ENCODE measurements at regions not wholly inside any gene's neighbourhood (a gene's known extent, or its start where the extent isn't known, plus 50 kb on each side); places are given as distances from the start of the nearest gene placed in this dataset.

- peaks cover 4% of the 10 kb centered on the region; the same call in 1 of the 2 replicates for H3K4me1 ChIP-seq (ENCODE audit: control insufficient read depth, insufficient read depth, low read length)
- H3K27me3 ChIP-seq (ENCODE audit: control insufficient read depth, insufficient read depth, low read length), result no peaks in the 10 kb centered on the region
- no peak overlapping the region for H3K9ac ChIP-seq (ENCODE audit: low read length)
- H3K36me3 ChIP-seq (ENCODE audit: control insufficient read depth, insufficient read depth, low read length), result no peaks in the 10 kb centered on the region
- no peak overlapping the region for H3K27ac ChIP-seq (ENCODE audit: low read depth, low read length)
- no peaks in the 10 kb centered on the region for H3K9me3 ChIP-seq (ENCODE audit: control insufficient read depth, insufficient read depth, low read depth, low read length)
- no peak overlapping the region for H3K4me3 ChIP-seq (ENCODE audit: low read depth, low read length)
Observed at GRCh38 chr14:51527073-51527472, 124.6 kb upstream of the FRMD6 start.

DNA sequence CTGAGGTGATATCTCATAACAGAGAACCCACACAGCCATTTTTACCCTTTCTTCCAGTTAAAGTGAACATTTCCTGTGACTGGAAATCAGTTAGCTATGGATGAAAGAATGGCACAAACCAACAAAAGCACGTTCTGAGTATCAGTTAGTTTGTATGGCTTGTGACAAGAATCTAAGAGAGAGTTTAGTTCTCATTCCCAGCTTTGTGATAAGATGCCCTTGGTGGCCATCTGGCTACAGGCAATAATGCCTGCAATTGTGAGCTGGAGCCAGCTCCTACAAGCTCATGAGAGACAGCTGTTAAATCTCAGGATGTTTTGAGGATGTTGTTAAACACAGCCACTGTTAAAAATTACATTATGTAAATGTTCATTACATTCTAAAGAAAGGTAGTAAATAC lies 122.0 kb upstream of the FRMD6 start:
- H3K27ac ChIP-seq (ENCODE audit: low read depth, low read length), result no peak overlapping the region
- no peaks in the 10 kb centered on the region for H3K4me1 ChIP-seq (ENCODE audit: control insufficient read depth, insufficient read depth, low read length)
- no peak overlapping the region for H3K4me3 ChIP-seq (ENCODE audit: low read depth, low read length)
- H3K9ac ChIP-seq (ENCODE audit: low read length), result no peak overlapping the region
- H3K27me3 ChIP-seq (ENCODE audit: control insufficient read depth, insufficient read depth, low read length), result no peaks in the 10 kb centered on the region
- no peaks in the 10 kb centered on the region for H3K36me3 ChIP-seq (ENCODE audit: control insufficient read depth, insufficient read depth, low read length)
- H3K9me3 ChIP-seq (ENCODE audit: control insufficient read depth, insufficient read depth, low read depth, low read length), result no peaks in the 10 kb centered on the region

DNA sequence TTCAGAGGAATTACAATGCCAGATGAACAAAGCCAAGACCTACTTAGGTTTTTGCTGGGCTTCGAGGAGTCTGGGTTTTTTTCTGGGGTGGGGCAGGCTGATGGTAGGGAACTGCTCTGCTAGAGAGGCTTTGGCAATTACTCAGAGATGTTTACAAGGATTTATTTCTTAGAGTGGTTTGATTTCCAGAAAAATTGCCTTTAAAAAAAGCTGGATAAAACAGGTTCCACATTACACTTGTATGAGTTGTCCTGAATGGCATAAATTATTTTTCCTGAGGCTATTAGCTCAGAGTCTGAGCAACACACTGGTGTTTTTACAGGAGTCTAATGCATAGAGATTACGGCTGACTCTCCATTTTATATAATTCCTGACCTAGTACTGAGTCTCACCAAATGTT lies 118.5 kb upstream of the FRMD6 start:
- Histone ChIP-seq H3K9me3 (ENCODE audit: control insufficient read depth, insufficient read depth, low read depth, low read length) (peaks cover 6% of the 10 kb centered on the region; the same call in 1 of the 2 replicates), H3K4me3 (ENCODE audit: low read depth, low read length) (no peak overlapping the region), H3K9ac (ENCODE audit: low read length) (no peak overlapping the region), H3K36me3 (ENCODE audit: control insufficient read depth, insufficient read depth, low read length) (no peaks in the 10 kb centered on the region), H3K4me1 (ENCODE audit: control insufficient read depth, insufficient read depth, low read length) (no peaks in the 10 kb centered on the region), H3K27ac (ENCODE audit: low read depth, low read length) (no peak overlapping the region), H3K27me3 (ENCODE audit: control insufficient read depth, insufficient read depth, low read length) (no peaks in the 10 kb centered on the region)

GRCh38 chr14:51533872-51534553 lies 117.7 kb upstream of the FRMD6 start:
- Histone ChIP-seq H3K36me3 (ENCODE audit: control insufficient read depth, insufficient read depth, low read length) (no peaks in the 10 kb centered on the region), H3K9ac (ENCODE audit: low read length) (no peak overlapping the region), H3K27ac (ENCODE audit: low read depth, low read length) (no peak overlapping the region), H3K4me1 (ENCODE audit: control insufficient read depth, insufficient read depth, low read length) (no peaks in the 10 kb centered on the region), H3K4me3 (ENCODE audit: low read depth, low read length) (no peak overlapping the region), H3K27me3 (ENCODE audit: control insufficient read depth, insufficient read depth, low read length) (no peaks in the 10 kb centered on the region), H3K9me3 (ENCODE audit: control insufficient read depth, insufficient read depth, low read depth, low read length) (peaks cover 6% of the 10 kb centered on the region; the same call in 1 of the 2 replicates)

- peaks cover 4% of the 10 kb centered on the region for H3K4me1 ChIP-seq (ENCODE audit: control insufficient read depth, insufficient read depth, low read length)
- no peak overlapping the region for H3K4me3 ChIP-seq (ENCODE audit: low read depth, low read length)
- H3K9me3 ChIP-seq (ENCODE audit: control insufficient read depth, insufficient read depth, low read depth, low read length), result peaks cover 6% of the 10 kb centered on the region; the same call in 1 of the 2 replicates
- no peaks in the 10 kb centered on the region for H3K27me3 ChIP-seq (ENCODE audit: control insufficient read depth, insufficient read depth, low read length)
- H3K27ac ChIP-seq (ENCODE audit: low read depth, low read length), result no peak overlapping the region
- H3K36me3 ChIP-seq (ENCODE audit: control insufficient read depth, insufficient read depth, low read length), result no peaks in the 10 kb centered on the region
- no peak overlapping the region for H3K9ac ChIP-seq (ENCODE audit: low read length)
Observed at GRCh38 chr14:51534610-51535011, 117.1 kb upstream of the FRMD6 start.

DNA sequence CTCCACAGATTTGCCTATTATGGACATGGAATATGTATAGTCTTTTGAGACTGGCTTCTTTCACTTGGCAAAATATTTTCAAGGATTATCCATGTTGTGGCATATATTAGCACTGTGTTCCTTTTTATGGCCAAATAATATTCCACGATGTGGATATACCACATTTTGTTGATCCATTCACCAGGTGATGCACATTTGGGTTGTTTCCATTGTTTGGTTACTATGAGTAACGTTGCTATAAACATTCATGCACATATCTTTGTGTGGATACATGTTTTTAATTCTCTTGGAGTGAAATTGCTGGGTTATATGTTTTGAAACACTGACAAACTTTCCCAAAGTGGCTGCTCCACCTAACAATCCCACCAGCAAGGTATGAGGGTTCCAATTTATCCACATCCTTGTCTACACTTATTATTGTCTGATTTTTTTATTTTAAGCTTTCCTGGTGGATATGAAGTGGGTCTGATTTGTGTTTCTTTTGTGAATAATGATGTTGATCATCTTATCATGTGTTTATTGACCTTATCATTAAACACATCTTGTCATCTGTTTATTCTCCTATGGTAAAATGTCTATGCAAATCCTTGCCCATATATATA lies 116.2 kb upstream of the FRMD6 start:
- H3K27ac ChIP-seq (ENCODE audit: low read depth, low read length), result no peak overlapping the region
- peaks cover 6% of the 10 kb centered on the region; the same call in 1 of the 2 replicates for H3K9me3 ChIP-seq (ENCODE audit: control insufficient read depth, insufficient read depth, low read depth, low read length)
- peaks cover 10% of the 10 kb centered on the region for H3K4me1 ChIP-seq (ENCODE audit: control insufficient read depth, insufficient read depth, low read length)
- H3K27me3 ChIP-seq (ENCODE audit: control insufficient read depth, insufficient read depth, low read length), result no peaks in the 10 kb centered on the region
- H3K4me3 ChIP-seq (ENCODE audit: low read depth, low read length), result no peak overlapping the region
- no peak overlapping the region for H3K9ac ChIP-seq (ENCODE audit: low read length)
- no peaks in the 10 kb centered on the region for H3K36me3 ChIP-seq (ENCODE audit: control insufficient read depth, insufficient read depth, low read length)

DNA sequence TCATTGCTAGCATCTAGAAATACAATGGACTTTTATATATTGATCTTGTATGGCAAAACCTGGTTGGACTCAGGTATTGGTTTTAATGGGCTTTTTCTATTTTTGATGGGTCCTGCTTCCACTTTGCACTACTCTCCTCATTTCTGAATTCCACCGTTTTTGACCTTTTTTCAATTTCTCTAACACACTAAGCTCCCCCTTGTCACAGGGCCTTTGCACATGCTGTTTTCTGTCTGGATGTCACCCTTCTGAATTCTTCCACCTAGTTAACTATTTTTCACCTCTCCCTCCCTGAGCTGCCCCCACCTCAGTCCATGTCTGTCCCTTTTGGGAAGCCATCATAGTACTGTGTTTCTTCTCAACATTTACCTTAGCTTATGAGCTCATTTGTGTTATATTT lies 112.7 kb upstream of the FRMD6 start:
- Histone ChIP-seq H3K4me3 (ENCODE audit: low read depth, low read length) (no peak overlapping the region), H3K9me3 (ENCODE audit: control insufficient read depth, insufficient read depth, low read depth, low read length) (peaks cover 6% of the 10 kb centered on the region; the same call in 1 of the 2 replicates), H3K27me3 (ENCODE audit: control insufficient read depth, insufficient read depth, low read length) (no peaks in the 10 kb centered on the region), H3K9ac (ENCODE audit: low read length) (no peak overlapping the region), H3K27ac (ENCODE audit: low read depth, low read length) (no peak overlapping the region), H3K36me3 (ENCODE audit: control insufficient read depth, insufficient read depth, low read length) (no peaks in the 10 kb centered on the region), H3K4me1 (ENCODE audit: control insufficient read depth, insufficient read depth, low read length) (peaks cover 10% of the 10 kb centered on the region)

GRCh38 chr14:51539571-51540037 lies 112.1 kb upstream of the FRMD6 start:
- H3K36me3 ChIP-seq (ENCODE audit: control insufficient read depth, insufficient read depth, low read length), result no peaks in the 10 kb centered on the region
- H3K4me3 ChIP-seq (ENCODE audit: low read depth, low read length), result no peak overlapping the region
- H3K4me1 ChIP-seq (ENCODE audit: control insufficient read depth, insufficient read depth, low read length), result peaks cover 10% of the 10 kb centered on the region
- H3K9me3 ChIP-seq (ENCODE audit: control insufficient read depth, insufficient read depth, low read depth, low read length), result peaks cover 6% of the 10 kb centered on the region; the same call in 1 of the 2 replicates
- H3K9ac ChIP-seq (ENCODE audit: low read length), result no peak overlapping the region
- H3K27me3 ChIP-seq (ENCODE audit: control insufficient read depth, insufficient read depth, low read length), result no peaks in the 10 kb centered on the region
- peak overlapping the region; percentile 46; the same call in 1 of the 2 replicates for H3K27ac ChIP-seq (ENCODE audit: low read depth, low read length)

GRCh38 chr14:51540364-51540763 lies 111.3 kb upstream of the FRMD6 start:
- Histone ChIP-seq H3K36me3 (ENCODE audit: control insufficient read depth, insufficient read depth, low read length) (no peaks in the 10 kb centered on the region), H3K9me3 (ENCODE audit: control insufficient read depth, insufficient read depth, low read depth, low read length) (peaks cover 4% of the 10 kb centered on the region; the same call in 1 of the 2 replicates), H3K4me1 (ENCODE audit: control insufficient read depth, insufficient read depth, low read length) (peaks cover 13% of the 10 kb centered on the region), H3K27me3 (ENCODE audit: control insufficient read depth, insufficient read depth, low read length) (no peaks in the 10 kb centered on the region), H3K4me3 (ENCODE audit: low read depth, low read length) (no peak overlapping the region), H3K27ac (ENCODE audit: low read depth, low read length) (no peak overlapping the region; the same call in 1 of the 2 replicates), H3K9ac (ENCODE audit: low read length) (no peak overlapping the region)

GRCh38 chr14:51544471-51544870 lies 107.2 kb upstream of the FRMD6 start:
- H3K27ac ChIP-seq (ENCODE audit: low read depth, low read length), result no peak overlapping the region
- H3K4me1 ChIP-seq (ENCODE audit: control insufficient read depth, insufficient read depth, low read length), result peaks cover 16% of the 10 kb centered on the region
- no peaks in the 10 kb centered on the region for H3K36me3 ChIP-seq (ENCODE audit: control insufficient read depth, insufficient read depth, low read length)
- H3K9me3 ChIP-seq (ENCODE audit: control insufficient read depth, insufficient read depth, low read depth, low read length), result no peaks in the 10 kb centered on the region
- no peak overlapping the region for H3K4me3 ChIP-seq (ENCODE audit: low read depth, low read length)
- no peaks in the 10 kb centered on the region for H3K27me3 ChIP-seq (ENCODE audit: control insufficient read depth, insufficient read depth, low read length)
- no peak overlapping the region for H3K9ac ChIP-seq (ENCODE audit: low read length)

DNA sequence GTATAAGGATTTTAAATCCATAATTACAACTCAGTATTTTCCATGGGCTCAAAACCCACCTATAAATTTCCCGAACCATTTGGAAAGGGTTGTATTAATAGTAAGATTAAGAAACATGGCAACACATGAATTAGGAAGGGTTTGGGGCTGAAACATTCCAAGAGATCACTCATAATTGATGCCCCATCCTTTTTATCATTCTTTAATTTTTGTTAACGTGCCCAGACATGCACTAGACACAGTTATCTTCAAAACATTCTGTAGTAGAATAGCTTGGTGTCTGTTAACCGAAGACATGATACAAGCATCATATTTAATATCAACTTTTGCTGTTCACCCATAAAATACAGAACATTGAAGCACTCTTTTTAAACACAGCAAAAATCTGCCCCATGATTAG lies 106.8 kb upstream of the FRMD6 start:
- H3K4me1 ChIP-seq (ENCODE audit: control insufficient read depth, insufficient read depth, low read length), result peaks cover 12% of the 10 kb centered on the region
- H3K27me3 ChIP-seq (ENCODE audit: control insufficient read depth, insufficient read depth, low read length), result no peaks in the 10 kb centered on the region
- no peak overlapping the region for H3K4me3 ChIP-seq (ENCODE audit: low read depth, low read length)
- H3K9me3 ChIP-seq (ENCODE audit: control insufficient read depth, insufficient read depth, low read depth, low read length), result no peaks in the 10 kb centered on the region
- H3K36me3 ChIP-seq (ENCODE audit: control insufficient read depth, insufficient read depth, low read length), result no peaks in the 10 kb centered on the region
- no peak overlapping the region for H3K27ac ChIP-seq (ENCODE audit: low read depth, low read length)
- no peak overlapping the region for H3K9ac ChIP-seq (ENCODE audit: low read length)

Data from HUES6 (cell line).